ENCODE measurements at regions not wholly inside any gene's neighbourhood (a gene's known extent, or its start where the extent isn't known, plus 50 kb on each side); places are given as distances from the start of the nearest gene placed in this dataset.
"Not testable (repeated sequence)": the region's sequence is repeated elsewhere in the genome, so short reads cannot be mapped to it uniquely, and the experiment has no call there.

- no peak for DNase-seq
Measured at GRCh38 chr18:78487649-78488048, 492.0 kb upstream of the SALL3 start.

- no peak for DNase-seq
Measured at GRCh38 chr18:78492064-78492812, 487.4 kb upstream of the SALL3 start.

- DNase-seq: no peak
Measured at GRCh38 chr18:78492813-78493371, 486.7 kb upstream of the SALL3 start.

- DNase-seq: not testable (repeated sequence)
Measured at GRCh38 chr18:78493490-78493889, 486.1 kb upstream of the SALL3 start.

GRCh38 chr18:78494204-78495085, 485.2 kb upstream of the SALL3 start:
- DNase-seq: no peak

- no peak for DNase-seq
Measured at GRCh38 chr18:78495550-78495949, 484.1 kb upstream of the SALL3 start.

- no peak for DNase-seq
Measured at GRCh38 chr18:78496079-78496478, 483.5 kb upstream of the SALL3 start.

GRCh38 chr18:78497641-78498040, 482.0 kb upstream of the SALL3 start:
- no peak for DNase-seq

GRCh38 chr18:78499586-78499985, 480.0 kb upstream of the SALL3 start:
- DNase-seq: no peak

- DNase-seq: no peak
Measured at GRCh38 chr18:78501251-78501650, 478.4 kb upstream of the SALL3 start.

GRCh38 chr18:78503129-78503528, 476.5 kb upstream of the SALL3 start:
- no peak for DNase-seq

- no peak for DNase-seq
Measured at GRCh38 chr18:78505851-78506461, 473.7 kb upstream of the SALL3 start.

GRCh38 chr18:78507217-78507616, 472.4 kb upstream of the SALL3 start:
- DNase-seq: no peak

GRCh38 chr18:78508228-78508824, 471.3 kb upstream of the SALL3 start:
- not testable (repeated sequence) for DNase-seq

- no peak for DNase-seq
Measured at GRCh38 chr18:78510091-78510490, 469.5 kb upstream of the SALL3 start.

GRCh38 chr18:78510636-78511035, 469.0 kb upstream of the SALL3 start:
- no peak for DNase-seq

- no peak for DNase-seq
Measured at GRCh38 chr18:78511666-78512601, 467.7 kb upstream of the SALL3 start.

GRCh38 chr18:78514910-78515670, 464.5 kb upstream of the SALL3 start:
- no peak for DNase-seq

GRCh38 chr18:78517328-78517727, 462.3 kb upstream of the SALL3 start:
- DNase-seq: no peak

GRCh38 chr18:78517973-78518372, 461.6 kb upstream of the SALL3 start:
- DNase-seq: no peak

- DNase-seq: no peak
Measured at GRCh38 chr18:78518805-78519204, 460.8 kb upstream of the SALL3 start.
